ENCODE measurements at regions not wholly inside any gene's neighbourhood (a gene's known extent, or its start where the extent isn't known, plus 50 kb on each side); places are given as distances from the start of the nearest gene placed in this dataset.

DNA sequence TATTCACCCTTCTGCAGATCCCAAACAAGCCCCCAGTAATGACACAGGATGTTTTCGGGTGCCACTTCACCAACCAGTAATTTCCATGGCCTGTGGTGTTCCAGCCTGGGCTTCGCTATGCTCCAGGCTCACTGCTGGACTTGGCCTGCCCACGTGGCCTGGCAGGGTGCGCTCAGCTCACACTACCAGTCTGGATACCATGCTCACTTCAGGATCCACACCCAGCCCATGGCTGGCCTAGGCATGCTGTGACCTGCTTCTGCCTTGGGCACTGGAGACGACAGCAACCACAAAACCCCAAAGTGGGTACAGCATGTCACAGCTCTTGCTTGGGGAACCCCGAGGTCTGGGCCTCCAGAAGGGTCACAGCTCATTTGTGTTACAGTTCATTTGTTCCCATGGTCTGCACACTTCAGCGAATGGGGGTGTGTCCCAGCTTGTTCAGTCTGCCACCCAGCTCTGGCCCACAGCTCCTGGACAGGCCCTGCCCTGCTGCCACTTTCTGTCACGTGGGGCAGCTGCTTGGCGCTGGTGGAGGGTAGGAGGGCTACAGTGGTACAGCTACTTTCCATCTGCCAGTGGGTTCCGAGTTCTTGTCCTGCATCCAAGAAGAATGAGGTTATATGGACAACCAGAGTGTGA lies 650.8 kb downstream of the MCTP2 start:
- H3K79me2 ChIP-seq (ENCODE audit: control insufficient read depth, insufficient read depth, low read length): no peaks in the 10 kb centered on the region
- no peaks in the 10 kb centered on the region for H3K4me1 ChIP-seq (ENCODE audit: control insufficient read depth, low read depth, low read length)
- H3K4ac ChIP-seq (ENCODE audit: low read depth, low read length): no peak overlapping the region
- H2BK15ac ChIP-seq (replicated peaks; ENCODE audit: low read depth): no peak overlapping the region
- no peak for DNase-seq
- no peaks in the 10 kb centered on the region for H3K36me3 ChIP-seq (ENCODE audit: control insufficient read depth, insufficient read depth, low read length)
- no peak overlapping the region for H4K5ac ChIP-seq (ENCODE audit: low read length)
- no peak overlapping the region for H3K18ac ChIP-seq (ENCODE audit: low read length)
- H2BK5ac ChIP-seq (ENCODE audit: low read length): no peak overlapping the region
- no peak overlapping the region for H3K4me2 ChIP-seq (ENCODE audit: low read length)
- H3K27me3 ChIP-seq (ENCODE audit: insufficient read depth, low read length, poor library complexity): no peaks in the 10 kb centered on the region
- no peak overlapping the region for H2AK5ac ChIP-seq (ENCODE audit: low read length)
- H4K8ac ChIP-seq (ENCODE audit: low read depth, low read length): no peak overlapping the region
- H3K56ac ChIP-seq (ENCODE audit: low read length): no peak overlapping the region
- no peak overlapping the region for H3K23ac ChIP-seq (ENCODE audit: low read length)
- no peak overlapping the region for H3K9ac ChIP-seq (ENCODE audit: low read length)
- no CpG with 5 or more reads among the region's 10 CpGs for WGBS (ENCODE audit: extremely low coverage, insufficient coverage, low lambda C conversion rate)
- no peak overlapping the region for H2BK120ac ChIP-seq (ENCODE audit: low read depth, low read length)
- H3K4me3 ChIP-seq (ENCODE audit: low read length): no peak overlapping the region
- no peak overlapping the region for H3K27ac ChIP-seq (ENCODE audit: low read depth, low read length)
- H3K79me1 ChIP-seq (ENCODE audit: low read length): no peaks in the 10 kb centered on the region

DNA sequence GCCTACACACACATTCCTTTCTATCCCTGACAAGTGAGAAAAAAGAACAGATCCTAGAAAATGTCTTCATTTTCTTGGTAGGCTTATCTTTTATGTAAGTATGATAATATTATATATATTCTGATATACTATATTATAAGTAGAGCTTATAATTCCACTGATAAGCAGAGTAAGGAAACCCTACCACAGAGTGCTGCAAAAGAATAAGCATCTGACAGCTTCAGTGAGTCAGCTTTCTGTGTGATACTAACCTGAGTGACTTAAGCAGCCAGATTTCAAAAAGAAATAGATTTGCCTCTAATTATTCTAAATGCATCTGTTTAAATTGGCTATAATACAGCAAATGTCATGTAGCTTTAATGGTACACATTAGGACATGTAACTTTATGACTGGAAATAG lies 656.0 kb downstream of the MCTP2 start:
- no peak for DNase-seq
- Histone ChIP-seq H3K79me2 (ENCODE audit: control insufficient read depth, insufficient read depth, low read length) (no peaks in the 10 kb centered on the region), H3K27me3 (ENCODE audit: insufficient read depth, low read length, poor library complexity) (no peaks in the 10 kb centered on the region), H2BK15ac (replicated peaks; ENCODE audit: low read depth) (no peak overlapping the region), H3K9ac (ENCODE audit: low read length) (no peak overlapping the region), H3K56ac (ENCODE audit: low read length) (no peak overlapping the region), H2AK5ac (ENCODE audit: low read length) (no peak overlapping the region), H3K36me3 (ENCODE audit: control insufficient read depth, insufficient read depth, low read length) (no peaks in the 10 kb centered on the region), H3K79me1 (ENCODE audit: low read length) (no peaks in the 10 kb centered on the region), H3K4me1 (ENCODE audit: control insufficient read depth, low read depth, low read length) (no peaks in the 10 kb centered on the region), H4K8ac (ENCODE audit: low read depth, low read length) (no peak overlapping the region), H3K4me2 (ENCODE audit: low read length) (no peak overlapping the region), H3K18ac (ENCODE audit: low read length) (no peak overlapping the region), H2BK5ac (ENCODE audit: low read length) (no peak overlapping the region), H2BK120ac (ENCODE audit: low read depth, low read length) (no peak overlapping the region), H3K4ac (ENCODE audit: low read depth, low read length) (no peak overlapping the region), H3K4me3 (ENCODE audit: low read length) (no peak overlapping the region), H4K5ac (ENCODE audit: low read length) (no peak overlapping the region), H3K23ac (ENCODE audit: low read length) (no peak overlapping the region), H3K27ac (ENCODE audit: low read depth, low read length) (no peak overlapping the region)

DNA sequence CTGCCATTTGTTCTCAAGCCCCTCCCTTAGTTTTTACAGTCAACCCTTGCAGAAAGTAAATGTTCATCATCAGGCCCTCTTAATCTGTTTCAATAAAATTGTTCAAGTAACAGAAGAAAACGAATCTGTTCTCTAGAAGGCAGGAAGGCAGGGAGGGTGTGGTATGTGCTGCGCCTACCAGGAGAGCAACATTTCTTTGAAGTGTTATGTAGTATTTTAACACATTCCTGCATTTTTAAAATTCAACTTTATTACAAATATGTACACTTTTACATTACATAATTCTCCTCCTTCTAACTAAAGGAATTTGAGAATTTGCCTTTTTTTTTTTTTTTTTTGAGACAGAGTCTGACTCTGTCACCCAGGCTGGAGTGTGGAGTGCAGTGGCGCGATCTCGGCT lies 657.8 kb downstream of the MCTP2 start:
- Histone ChIP-seq H3K4ac (ENCODE audit: low read depth, low read length) (no peak overlapping the region), H2AK5ac (ENCODE audit: low read length) (no peak overlapping the region), H3K4me1 (ENCODE audit: control insufficient read depth, low read depth, low read length) (no peaks in the 10 kb centered on the region), H3K23ac (ENCODE audit: low read length) (no peak overlapping the region), H3K4me3 (ENCODE audit: low read length) (no peak overlapping the region), H2BK5ac (ENCODE audit: low read length) (no peak overlapping the region), H2BK120ac (ENCODE audit: low read depth, low read length) (no peak overlapping the region), H3K18ac (ENCODE audit: low read length) (no peak overlapping the region), H4K8ac (ENCODE audit: low read depth, low read length) (no peak overlapping the region), H3K27ac (ENCODE audit: low read depth, low read length) (no peak overlapping the region), H3K79me1 (ENCODE audit: low read length) (no peaks in the 10 kb centered on the region), H3K9ac (ENCODE audit: low read length) (no peak overlapping the region), H3K27me3 (ENCODE audit: insufficient read depth, low read length, poor library complexity) (no peaks in the 10 kb centered on the region), H4K5ac (ENCODE audit: low read length) (no peak overlapping the region), H3K56ac (ENCODE audit: low read length) (no peak overlapping the region), H3K79me2 (ENCODE audit: control insufficient read depth, insufficient read depth, low read length) (no peaks in the 10 kb centered on the region), H3K36me3 (ENCODE audit: control insufficient read depth, insufficient read depth, low read length) (no peaks in the 10 kb centered on the region), H2BK15ac (replicated peaks; ENCODE audit: low read depth) (no peak overlapping the region), H3K4me2 (ENCODE audit: low read length) (no peak overlapping the region)
- no CpG with 5 or more reads among the region's 5 CpGs for WGBS (ENCODE audit: extremely low coverage, insufficient coverage, low lambda C conversion rate)
- DNase-seq: no peak

DNA sequence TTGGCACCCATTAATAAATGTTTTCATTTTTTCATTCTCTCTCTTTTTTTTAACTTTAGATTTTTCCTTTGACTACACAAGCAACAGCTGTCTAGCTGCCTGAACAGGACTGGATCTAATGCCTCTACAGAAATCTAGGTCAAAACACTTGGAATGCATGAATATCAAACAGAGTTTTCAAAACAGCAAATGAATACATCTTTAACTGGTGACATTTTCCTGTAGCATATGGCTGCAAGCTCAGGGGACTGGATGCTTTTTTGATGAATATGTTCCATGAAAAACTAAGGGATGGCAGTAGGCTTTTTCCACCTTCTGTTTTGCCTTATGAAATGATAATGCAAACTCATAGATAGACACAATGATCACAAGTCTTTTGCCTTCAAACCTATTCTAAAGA lies 661.7 kb downstream of the MCTP2 start:
- H3K4ac ChIP-seq (ENCODE audit: low read depth, low read length): no peak overlapping the region
- no peak overlapping the region for H3K4me3 ChIP-seq (ENCODE audit: low read length)
- no peak overlapping the region for H3K4me2 ChIP-seq (ENCODE audit: low read length)
- no peak overlapping the region for H3K9ac ChIP-seq (ENCODE audit: low read length)
- H4K5ac ChIP-seq (ENCODE audit: low read length): no peak overlapping the region
- DNase-seq: no peak
- H3K27ac ChIP-seq (ENCODE audit: low read depth, low read length): no peak overlapping the region
- no peaks in the 10 kb centered on the region for H3K36me3 ChIP-seq (ENCODE audit: control insufficient read depth, insufficient read depth, low read length)
- H2BK120ac ChIP-seq (ENCODE audit: low read depth, low read length): no peak overlapping the region
- no peaks in the 10 kb centered on the region for H3K79me1 ChIP-seq (ENCODE audit: low read length)
- H3K27me3 ChIP-seq (ENCODE audit: insufficient read depth, low read length, poor library complexity): no peaks in the 10 kb centered on the region
- no peak overlapping the region for H3K23ac ChIP-seq (ENCODE audit: low read length)
- H4K8ac ChIP-seq (ENCODE audit: low read depth, low read length): no peak overlapping the region
- no peak overlapping the region for H2AK5ac ChIP-seq (ENCODE audit: low read length)
- H3K79me2 ChIP-seq (ENCODE audit: control insufficient read depth, insufficient read depth, low read length): no peaks in the 10 kb centered on the region
- no peak overlapping the region for H2BK15ac ChIP-seq (replicated peaks; ENCODE audit: low read depth)
- H2BK5ac ChIP-seq (ENCODE audit: low read length): no peak overlapping the region
- no peak overlapping the region for H3K18ac ChIP-seq (ENCODE audit: low read length)
- no peaks in the 10 kb centered on the region for H3K4me1 ChIP-seq (ENCODE audit: control insufficient read depth, low read depth, low read length)
- H3K56ac ChIP-seq (ENCODE audit: low read length): no peak overlapping the region

DNA sequence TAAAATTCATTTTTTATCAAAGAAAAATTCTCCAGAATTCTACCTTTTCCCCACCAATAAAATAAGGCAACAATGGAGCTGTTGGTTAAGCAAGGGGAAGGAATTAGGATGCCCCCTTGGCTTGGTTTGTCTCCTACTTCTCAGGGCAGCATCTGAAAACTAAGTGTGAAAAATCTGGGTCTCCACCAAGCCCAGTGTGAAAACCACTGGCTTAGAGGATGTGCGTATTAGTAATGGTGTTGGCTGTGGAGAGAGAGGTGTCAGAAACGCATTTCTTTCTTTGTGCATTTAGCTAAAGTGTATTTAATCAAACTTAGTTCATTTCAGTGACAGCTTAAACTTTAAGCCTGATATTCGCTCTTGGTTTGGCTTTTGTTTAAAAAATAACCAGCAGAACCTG lies 662.7 kb downstream of the MCTP2 start:
- no peaks in the 10 kb centered on the region for H3K79me2 ChIP-seq (ENCODE audit: control insufficient read depth, insufficient read depth, low read length)
- H2BK15ac ChIP-seq (replicated peaks; ENCODE audit: low read depth): no peak overlapping the region
- no peaks in the 10 kb centered on the region for H3K36me3 ChIP-seq (ENCODE audit: control insufficient read depth, insufficient read depth, low read length)
- H3K4me2 ChIP-seq (ENCODE audit: low read length): no peak overlapping the region
- H3K4ac ChIP-seq (ENCODE audit: low read depth, low read length): no peak overlapping the region
- no peaks in the 10 kb centered on the region for H3K27me3 ChIP-seq (ENCODE audit: insufficient read depth, low read length, poor library complexity)
- no peak overlapping the region for H2BK5ac ChIP-seq (ENCODE audit: low read length)
- H4K8ac ChIP-seq (ENCODE audit: low read depth, low read length): no peak overlapping the region
- H3K27ac ChIP-seq (ENCODE audit: low read depth, low read length): no peak overlapping the region
- DNase-seq: peak; percentile 7
- H3K9ac ChIP-seq (ENCODE audit: low read length): no peak overlapping the region
- H3K4me3 ChIP-seq (ENCODE audit: low read length): no peak overlapping the region
- H3K18ac ChIP-seq (ENCODE audit: low read length): no peak overlapping the region
- H2BK120ac ChIP-seq (ENCODE audit: low read depth, low read length): no peak overlapping the region
- no peak overlapping the region for H3K23ac ChIP-seq (ENCODE audit: low read length)
- no peak overlapping the region for H3K56ac ChIP-seq (ENCODE audit: low read length)
- no peak overlapping the region for H2AK5ac ChIP-seq (ENCODE audit: low read length)
- H3K4me1 ChIP-seq (ENCODE audit: control insufficient read depth, low read depth, low read length): no peaks in the 10 kb centered on the region
- no CpG with 5 or more reads among the region's 3 CpGs for WGBS (ENCODE audit: extremely low coverage, insufficient coverage, low lambda C conversion rate)
- no peaks in the 10 kb centered on the region for H3K79me1 ChIP-seq (ENCODE audit: low read length)
- H4K5ac ChIP-seq (ENCODE audit: low read length): no peak overlapping the region

DNA sequence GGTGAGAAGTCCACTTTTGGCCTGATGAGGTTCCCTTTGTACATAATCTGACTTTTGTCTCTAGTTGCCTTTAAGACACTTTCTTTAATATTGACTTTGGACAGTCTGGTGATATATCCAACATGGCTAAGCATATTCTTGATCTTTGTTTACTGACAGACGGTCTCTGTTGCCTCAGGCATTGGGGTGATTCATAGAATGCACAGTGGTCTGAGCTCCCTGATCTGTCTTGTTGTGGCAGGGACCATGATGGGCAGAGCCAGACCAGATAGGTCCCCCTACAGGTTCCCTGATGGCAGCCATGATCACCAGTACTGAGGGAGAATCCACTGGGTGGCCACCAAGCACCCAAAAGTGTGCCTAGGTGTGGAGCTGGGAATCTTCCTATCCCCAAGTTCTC lies 678.1 kb downstream of the MCTP2 start:
- Histone ChIP-seq H3K4me2 (ENCODE audit: low read length) (no peak overlapping the region), H3K9ac (ENCODE audit: low read length) (no peak overlapping the region), H3K79me2 (ENCODE audit: control insufficient read depth, insufficient read depth, low read length) (no peaks in the 10 kb centered on the region), H2BK15ac (replicated peaks; ENCODE audit: low read depth) (no peak overlapping the region), H3K27ac (ENCODE audit: low read depth, low read length) (no peak overlapping the region), H2BK5ac (ENCODE audit: low read length) (no peak overlapping the region), H3K27me3 (ENCODE audit: insufficient read depth, low read length, poor library complexity) (no peaks in the 10 kb centered on the region), H2AK5ac (ENCODE audit: low read length) (no peak overlapping the region), H3K4ac (ENCODE audit: low read depth, low read length) (no peak overlapping the region), H3K56ac (ENCODE audit: low read length) (no peak overlapping the region), H3K23ac (ENCODE audit: low read length) (no peak overlapping the region), H3K4me3 (ENCODE audit: low read length) (no peak overlapping the region), H3K4me1 (ENCODE audit: control insufficient read depth, low read depth, low read length) (no peaks in the 10 kb centered on the region), H2BK120ac (ENCODE audit: low read depth, low read length) (no peak overlapping the region), H3K79me1 (ENCODE audit: low read length) (no peaks in the 10 kb centered on the region), H4K5ac (ENCODE audit: low read length) (no peak overlapping the region), H4K8ac (ENCODE audit: low read depth, low read length) (no peak overlapping the region), H3K18ac (ENCODE audit: low read length) (no peak overlapping the region), H3K36me3 (ENCODE audit: control insufficient read depth, insufficient read depth, low read length) (no peaks in the 10 kb centered on the region)
- no peak for DNase-seq
- WGBS (ENCODE audit: extremely low coverage, insufficient coverage, low lambda C conversion rate): no CpG with 5 or more reads among the region's 1 CpG
